Astrocyte (in vitro differentiated cells and primary cell): ENCODE measurements at regions not wholly inside any gene's neighbourhood (a gene's known extent, or its start where the extent isn't known, plus 50 kb on each side); places are given as distances from the start of the nearest gene placed in this dataset.

Source experiments
- EZH2 ChIP-seq: IDR thresholded peaks from 2 replicates; pipeline ENCODE4 v1.6.1; 2012; ENCODE audit warnings: mild to moderate bottlenecking, low read length, inconsistent platforms; ENCODE audit not compliant: insufficient read depth
- TF ChIP-seq, protein P1 (sequence below): IDR thresholded peaks from 2 replicates; pipeline ENCODE4 v1.5.1; 2011; ENCODE audit warnings: low read depth, mild to moderate bottlenecking, inconsistent platforms, low read length, moderate library complexity; ENCODE audit not compliant: insufficient read depth

DNA sequence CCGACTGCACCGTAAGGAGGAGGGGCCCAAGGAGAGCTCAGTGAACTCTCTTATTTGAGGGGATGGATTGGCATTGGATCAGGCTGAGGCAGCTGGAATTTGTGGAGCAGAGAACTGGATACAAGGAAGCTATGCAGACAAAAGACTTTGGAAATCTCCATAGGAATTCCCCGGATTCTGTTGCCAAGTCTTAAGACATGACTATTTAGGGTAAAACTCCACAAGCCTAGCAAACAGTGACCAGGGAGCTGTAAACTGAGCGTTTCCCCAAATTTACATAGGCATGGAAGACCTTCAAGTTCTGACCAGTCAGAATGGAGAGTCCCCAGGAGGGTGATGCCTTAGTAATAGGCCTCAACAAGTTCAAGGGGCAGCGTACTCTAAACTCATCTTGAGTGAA is 82.5 kb upstream of the PCBD1 start:
- TF ChIP-seq, protein P1, sequence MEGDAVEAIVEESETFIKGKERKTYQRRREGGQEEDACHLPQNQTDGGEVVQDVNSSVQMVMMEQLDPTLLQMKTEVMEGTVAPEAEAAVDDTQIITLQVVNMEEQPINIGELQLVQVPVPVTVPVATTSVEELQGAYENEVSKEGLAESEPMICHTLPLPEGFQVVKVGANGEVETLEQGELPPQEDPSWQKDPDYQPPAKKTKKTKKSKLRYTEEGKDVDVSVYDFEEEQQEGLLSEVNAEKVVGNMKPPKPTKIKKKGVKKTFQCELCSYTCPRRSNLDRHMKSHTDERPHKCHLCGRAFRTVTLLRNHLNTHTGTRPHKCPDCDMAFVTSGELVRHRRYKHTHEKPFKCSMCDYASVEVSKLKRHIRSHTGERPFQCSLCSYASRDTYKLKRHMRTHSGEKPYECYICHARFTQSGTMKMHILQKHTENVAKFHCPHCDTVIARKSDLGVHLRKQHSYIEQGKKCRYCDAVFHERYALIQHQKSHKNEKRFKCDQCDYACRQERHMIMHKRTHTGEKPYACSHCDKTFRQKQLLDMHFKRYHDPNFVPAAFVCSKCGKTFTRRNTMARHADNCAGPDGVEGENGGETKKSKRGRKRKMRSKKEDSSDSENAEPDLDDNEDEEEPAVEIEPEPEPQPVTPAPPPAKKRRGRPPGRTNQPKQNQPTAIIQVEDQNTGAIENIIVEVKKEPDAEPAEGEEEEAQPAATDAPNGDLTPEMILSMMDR = no peak
- no peak for TF ChIP-seq EZH2
